T-helper 1 cell (primary cell): ENCODE measurements at regions not wholly inside any gene's neighbourhood (a gene's known extent, or its start where the extent isn't known, plus 50 kb on each side); places are given as distances from the start of the nearest gene placed in this dataset.
"Not testable (repeated sequence)": the region's sequence is repeated elsewhere in the genome, so short reads cannot be mapped to it uniquely, and the experiment has no call there.

ENCODE experiments used
- DNase-seq, 5 donors: peaks; one replicate each; pipeline ENCODE4 v3.0.0-alpha.2; 2012 to 2020

- DNase-seq: no peak
These were observed 307.2 kb downstream of the HIVEP2 start for GRCh38 chr6:142637624-142638351.

DNA sequence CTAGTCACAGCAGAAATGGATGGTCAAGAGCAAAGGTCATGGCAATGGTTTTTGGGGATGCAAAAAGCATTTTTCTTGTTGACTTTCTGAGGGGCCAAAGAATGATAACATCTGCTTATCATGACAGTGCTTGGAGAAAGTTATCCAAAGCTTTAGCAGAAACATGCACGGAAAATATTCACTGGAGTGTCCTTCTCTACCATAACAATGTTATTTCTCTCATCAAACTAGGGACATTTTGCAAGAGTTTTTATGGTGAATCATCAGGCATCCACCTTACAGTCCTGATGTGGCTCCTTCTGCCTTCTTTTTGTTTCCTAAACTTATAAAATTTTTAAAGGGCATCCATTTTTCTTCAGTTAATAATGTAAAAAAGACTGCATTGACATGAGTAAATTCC is 302.3 kb downstream of the HIVEP2 start:
- DNase-seq: no peak

DNA sequence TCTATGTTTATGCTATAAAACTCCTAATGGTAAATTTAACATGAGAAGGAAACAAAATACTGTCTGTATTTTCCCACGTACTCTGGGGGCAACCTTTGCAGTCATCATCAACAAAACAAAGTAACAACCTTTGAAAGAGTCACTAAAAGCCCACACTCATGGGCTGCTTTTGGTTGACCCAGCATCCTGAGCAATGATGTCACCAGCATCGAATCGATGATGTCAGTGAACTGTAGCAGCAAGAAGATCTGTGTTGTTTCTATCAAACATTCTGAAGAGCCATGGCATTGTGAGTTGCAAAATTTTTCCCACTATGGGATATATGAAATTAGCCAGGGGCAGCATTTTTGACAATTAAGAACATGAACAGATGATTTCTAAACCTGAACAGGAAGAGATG is 300.1 kb downstream of the HIVEP2 start:
- no peak for DNase-seq

DNA sequence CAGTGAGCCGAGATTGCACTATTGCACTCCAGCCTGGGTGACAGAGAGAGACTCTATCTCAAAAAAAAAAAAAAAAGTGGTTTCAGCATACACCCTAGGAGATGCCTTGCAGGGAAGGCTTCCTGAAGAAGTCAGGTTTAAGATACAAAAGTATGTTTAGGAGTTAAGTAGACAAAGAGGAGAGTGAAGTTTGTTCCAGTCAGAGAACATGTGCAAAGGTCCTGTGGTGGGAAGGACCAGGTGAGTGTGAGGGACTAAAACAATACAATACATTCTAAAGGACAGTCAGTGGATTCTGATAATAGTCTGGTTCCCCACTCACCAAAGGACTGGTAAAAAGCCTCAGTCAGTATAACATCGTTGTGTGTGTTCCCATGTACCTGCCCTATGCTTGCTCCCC is 299.3 kb downstream of the HIVEP2 start:
- DNase-seq: no peak

DNA sequence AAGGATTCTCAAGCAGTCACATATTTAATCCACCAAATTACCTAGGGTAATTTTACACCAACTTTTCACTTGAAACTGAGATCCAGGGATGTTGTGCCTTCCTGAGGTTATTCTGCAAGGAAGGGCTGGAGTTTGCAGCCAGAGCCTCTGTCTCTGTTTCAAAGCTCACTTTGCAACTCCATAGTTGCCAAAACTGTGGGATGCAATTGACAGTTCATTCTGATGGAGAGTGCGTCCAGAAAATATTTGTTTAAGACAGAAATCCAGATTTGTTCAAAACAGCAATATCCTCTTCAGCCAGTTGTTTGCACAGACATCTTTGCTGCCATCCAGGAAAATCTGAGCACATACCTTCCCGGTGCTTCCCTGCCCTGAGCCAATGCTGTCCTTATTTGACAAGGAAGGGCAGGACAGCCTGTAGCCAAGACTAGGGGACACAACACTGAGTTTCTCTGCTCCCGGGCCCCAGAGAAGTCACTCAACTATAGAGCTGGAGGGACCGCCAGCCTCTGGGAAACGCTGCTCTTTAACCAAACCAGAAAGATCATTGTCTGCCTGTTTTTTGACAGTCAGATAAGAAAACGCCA is 297.4 kb downstream of the HIVEP2 start:
- DNase-seq: no peak

GRCh38 chr6:142648036-142648451 is 296.9 kb downstream of the HIVEP2 start:
- DNase-seq: no peak

- DNase-seq: no peak
These were observed 296.4 kb downstream of the HIVEP2 start for GRCh38 chr6:142648526-142648925.

GRCh38 chr6:142649438-142650234 is 295.3 kb downstream of the HIVEP2 start:
- not testable (repeated sequence) for DNase-seq

DNA sequence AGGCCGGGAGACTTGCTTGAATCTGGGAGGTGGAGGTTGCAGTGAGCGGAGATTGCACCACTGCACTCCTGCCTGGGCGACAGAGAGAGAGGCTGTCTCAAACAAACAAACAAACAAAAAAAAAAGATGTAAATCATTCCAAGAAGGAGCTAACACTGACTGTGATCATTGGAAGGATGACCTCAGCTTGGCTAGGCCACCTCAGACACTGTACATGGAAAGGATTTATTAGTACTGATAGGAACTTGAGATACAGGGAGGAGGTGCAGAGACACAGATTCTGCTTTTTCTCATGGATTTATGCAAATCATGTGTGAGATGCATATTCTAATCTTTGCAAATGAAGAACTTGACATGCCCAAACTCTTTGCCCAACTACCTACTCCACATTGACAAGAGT is 293.6 kb downstream of the HIVEP2 start:
- no peak for DNase-seq

- DNase-seq: no peak
These were observed 291.1 kb downstream of the HIVEP2 start for GRCh38 chr6:142653710-142654420.

DNA sequence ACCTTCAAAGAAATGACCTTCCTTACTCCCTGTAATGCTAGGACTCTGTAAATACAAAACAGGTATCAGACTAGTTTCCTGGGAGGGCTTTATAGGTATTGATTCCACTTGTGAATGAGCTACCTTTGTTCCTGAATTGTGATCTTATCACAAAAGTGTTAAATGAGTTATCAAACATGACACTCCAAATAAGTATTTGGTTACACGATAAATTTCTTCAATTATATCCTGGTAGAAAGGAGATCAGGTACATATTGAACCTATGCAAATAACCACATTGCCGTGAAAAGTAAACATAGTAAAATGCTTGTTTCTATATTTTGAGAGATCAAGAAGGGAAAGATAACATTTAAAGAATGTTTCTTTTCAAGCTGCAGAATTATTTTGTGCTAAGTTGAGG is 285.3 kb downstream of the HIVEP2 start:
- DNase-seq: no peak

DNA sequence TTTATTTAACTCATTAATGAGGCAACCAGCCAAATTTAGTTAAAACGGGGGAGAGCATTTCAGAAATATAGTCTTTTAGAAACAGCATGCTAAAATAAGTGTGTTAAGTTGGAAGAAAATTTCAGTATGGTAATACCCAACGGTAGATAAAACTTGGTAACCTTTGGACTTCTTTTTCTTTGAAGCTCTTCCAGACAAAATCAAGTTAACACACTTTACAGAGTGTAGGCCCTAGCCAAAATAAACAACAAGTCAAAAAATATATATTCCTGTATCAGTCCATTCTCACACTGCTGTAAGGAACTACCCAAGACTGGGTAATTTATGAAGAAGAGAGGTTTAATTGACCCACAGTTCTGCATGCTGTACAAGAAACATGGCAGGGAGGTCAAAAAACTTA is 279.6 kb downstream of the HIVEP2 start:
- no peak for DNase-seq

GRCh38 chr6:142666599-142667185 is 278.3 kb downstream of the HIVEP2 start:
- DNase-seq: no peak

GRCh38 chr6:142669471-142670351 is 275.3 kb downstream of the HIVEP2 start:
- DNase-seq: no peak

DNA sequence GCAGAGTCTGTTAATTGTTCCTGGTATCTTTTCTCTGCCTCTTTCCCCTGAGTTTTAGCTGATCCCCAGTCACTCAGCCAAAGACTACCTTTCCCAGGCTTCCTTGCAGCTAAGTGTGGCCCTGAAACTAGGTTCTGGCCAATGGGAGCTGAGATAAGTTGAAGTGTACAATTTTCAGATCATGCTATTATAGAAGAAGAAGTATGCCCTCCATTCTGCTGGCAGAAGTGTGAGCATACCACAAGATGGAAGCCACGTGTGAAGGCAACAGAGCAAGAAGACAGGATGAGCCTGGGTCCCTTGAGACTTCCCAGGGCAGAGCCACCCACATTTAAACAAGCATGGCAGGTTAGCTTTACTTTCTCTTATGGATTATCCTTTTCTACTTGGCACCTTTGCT is 273.2 kb downstream of the HIVEP2 start:
- DNase-seq: no peak

- no peak for DNase-seq
These were observed 269.5 kb downstream of the HIVEP2 start for GRCh38 chr6:142675517-142675916.

GRCh38 chr6:142676027-142676443 is 268.9 kb downstream of the HIVEP2 start:
- DNase-seq: no peak

DNA sequence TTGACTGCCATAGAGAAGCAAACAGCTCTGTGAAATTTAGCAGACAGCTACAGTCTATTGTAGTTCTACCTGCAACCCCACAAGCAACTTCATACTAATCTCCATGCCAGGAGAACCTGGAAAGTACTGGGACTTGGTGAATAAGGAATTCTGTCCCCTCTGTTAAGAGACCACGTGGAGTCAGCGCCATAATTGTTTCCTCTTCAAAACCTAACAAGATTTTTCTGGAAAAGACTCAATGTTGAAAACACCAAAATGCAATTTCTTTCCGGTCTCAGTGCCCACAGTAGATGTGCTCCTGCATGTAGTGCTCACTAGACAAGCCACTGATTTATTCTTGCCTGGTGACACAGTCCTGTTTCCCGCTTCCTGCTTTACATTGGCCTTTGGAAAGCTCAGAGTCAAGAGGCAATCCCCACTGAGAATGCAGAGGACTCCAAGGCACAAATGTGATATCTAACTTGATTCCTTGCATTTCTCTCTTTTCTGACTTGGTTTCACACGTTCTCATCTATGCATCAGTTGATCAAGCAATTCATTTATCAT is 268.3 kb downstream of the HIVEP2 start:
- DNase-seq: no peak

- DNase-seq: peak in 2 of 5 donors; percentile 3 to 23
These were observed 264.9 kb downstream of the HIVEP2 start for GRCh38 chr6:142679907-142680700.

DNA sequence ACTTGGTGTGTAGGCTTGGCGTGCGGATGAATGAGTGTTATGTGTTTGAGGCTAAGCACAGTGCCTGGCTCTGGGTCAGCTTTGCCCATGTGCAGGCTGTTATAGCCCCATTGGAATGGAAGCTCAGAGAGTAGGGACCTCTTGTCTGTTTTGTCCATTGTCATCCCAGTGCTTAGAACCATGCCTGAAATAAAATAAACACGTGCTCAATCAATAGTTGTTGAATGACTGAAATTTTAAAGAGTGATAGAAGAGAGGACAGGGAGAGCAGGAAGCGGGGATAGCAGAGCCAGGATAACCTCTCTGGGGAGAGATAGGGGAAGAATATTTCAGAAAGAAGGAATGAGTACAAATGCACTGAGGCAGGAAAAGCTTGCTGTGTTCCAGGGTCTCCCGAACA is 263.9 kb downstream of the HIVEP2 start:
- DNase-seq: no peak

- no peak for DNase-seq
These were observed 262.0 kb downstream of the HIVEP2 start for GRCh38 chr6:142682985-142683384.
